Ovary (tissue), 7 donors: ENCODE measurements at regions not wholly inside any gene's neighbourhood (a gene's known extent, or its start where the extent isn't known, plus 50 kb on each side); places are given as distances from the start of the nearest gene placed in this dataset.
"Not testable (repeated sequence)": the region's sequence is repeated elsewhere in the genome, so short reads cannot be mapped to it uniquely, and the experiment has no call there.

ENCODE experiments used
- DNase-seq, 5 donors: peaks; one replicate each; pipeline ENCODE4 v3.0.0-alpha.2; 2019 to 2020
- H3K27ac ChIP-seq, 2 donors: fragments of 200-600 bp; one replicate each; pipeline versions ENCODE4 v1.5.1 to v1.8.0; 2019 to 2022
- H3K27me3 ChIP-seq: fragments of 200-600 bp; one replicate; pipeline ENCODE4 v1.8.0; 2022
- H3K36me3 ChIP-seq: fragments of 200-600 bp; sonication (generic); one replicate; pipeline ENCODE4 v1.5.1; 2019
- H3K4me1 ChIP-seq: one replicate; pipeline ENCODE4 v1.8.1; 2013; ENCODE audit warnings: mild to moderate bottlenecking, moderate library complexity; ENCODE audit not compliant: insufficient read depth
- H3K4me3 ChIP-seq: fragments of 200-600 bp; sonication (generic); one replicate; pipeline ENCODE4 v1.5.1; 2017
- H3K9me3 ChIP-seq, 2 donors: fragments of 200-600 bp in 1 of 2; sonication (generic) in 1 of 2; one replicate each; pipeline versions ENCODE4 v1.5.1 to v1.8.1; 2013 to 2019; ENCODE audit warnings: mild to moderate bottlenecking in 1 of 2, moderate library complexity in 1 of 2
- CTCF ChIP-seq, 3 donors: fragments of 450-650 bp in 2 of 3; fragments of 200-600 bp in 1 of 3; IDR thresholded peaks; one replicate each; pipeline versions ENCODE4 v1.5.1 to v1.8.0; 2016 to 2022; ENCODE audit warnings: antibody characterized with exemption in 3 of 3, mild to moderate bottlenecking in 1 of 3
- EP300 ChIP-seq: sonication (generic); formaldehyde crosslinking; IDR thresholded peaks from one replicate; pipeline ENCODE4 v1.6.1; 2017; ENCODE audit warnings: antibody characterized with exemption
- POLR2A ChIP-seq: fragments of 450-650 bp; IDR thresholded peaks from one replicate; pipeline ENCODE4 v1.6.1; 2017; ENCODE audit warnings: antibody characterized with exemption, mild to moderate bottlenecking, moderate library complexity
- WGBS, 3 donors: extraction: QIAGEN DNeasy Blood & Tissue Kit in 1 of 3; methylation state at CpG; one replicate each; pipeline versions ENCODE4 v1.1.5 to v1.1.7; 2013 to 2017; 5-methylcytosine and 5-hydroxymethylcytosine counted together
- intact Hi-C, 4 donors: fragments of 100-400 bp; cut with DNase I; formaldehyde crosslinking; loops; one replicate each; pipeline versions ENCODE4 v1.11.0 to v1.15.1; 2022 to 2023
- donor health status: DM: no; HTN: no; CAD: no; lungs with moderate emphysema.
- donor health status: DM: no; HTN: no; CAD: no.
- donor health status: Bipolar disorder and iron deficiency.
- donor health status: DM: no; HTN: no; CAD: no.
- donor health status: DM: yes; HTN: yes; CAD: no.

- H3K27me3 ChIP-seq: no peaks in the 10 kb centered on the region
- no peak overlapping the region for H3K27ac ChIP-seq
- H3K36me3 ChIP-seq: no peaks in the 10 kb centered on the region
- intact Hi-C loops: no loop called here
- H3K4me1 ChIP-seq: no peaks in the 10 kb centered on the region
- no peak for TF ChIP-seq EP300
- no peak for TF ChIP-seq CTCF (IDR thresholded peaks at IDR 0.05)
- no peak for TF ChIP-seq POLR2A
- WGBS, 3 donors: 27 to 44% (median 29%) methylated on average over 3 of the region's 3 CpGs
- no peaks in the 10 kb centered on the region for H3K9me3 ChIP-seq
- no peak for DNase-seq
- H3K4me3 ChIP-seq: no peak overlapping the region
These were observed 166.1 kb upstream of the POU1F1 start for GRCh38 chr3:87442470-87442869.

- Histone ChIP-seq H3K27me3 (no peaks in the 10 kb centered on the region), H3K36me3 (no peaks in the 10 kb centered on the region), H3K4me3 (no peak overlapping the region), H3K27ac (no peak overlapping the region), H3K4me1 (no peaks in the 10 kb centered on the region), H3K9me3 (no peaks in the 10 kb centered on the region)
- intact Hi-C loops: no loop called here
- TF ChIP-seq EP300: no peak
- TF ChIP-seq POLR2A: no peak
- no peak for TF ChIP-seq CTCF (IDR thresholded peaks at IDR 0.05)
- no peak for DNase-seq
- WGBS, 3 donors: 54 to 57% (median 56%) methylated on average over 1 of the region's 1 CpG
These were observed 161.4 kb upstream of the POU1F1 start for GRCh38 chr3:87437765-87438164.

GRCh38 chr3:87436781-87437543 is 160.6 kb upstream of the POU1F1 start:
- Histone ChIP-seq H3K27me3 (no peaks in the 10 kb centered on the region), H3K36me3 (no peaks in the 10 kb centered on the region), H3K4me1 (no peaks in the 10 kb centered on the region), H3K9me3 (no peaks in the 10 kb centered on the region), H3K27ac (no peak overlapping the region), H3K4me3 (no peak overlapping the region)
- DNase-seq: no peak
- 68 to 75% (median 72%) methylated on average over 7 of the region's 7 CpGs for WGBS, 3 donors
- intact Hi-C loops: no loop called here
- TF ChIP-seq EP300 (no peak), POLR2A (no peak), CTCF (IDR thresholded peaks at IDR 0.05) (no peak)

GRCh38 chr3:87435926-87436620 is 159.7 kb upstream of the POU1F1 start:
- intact Hi-C loops: no loop called here
- Histone ChIP-seq H3K9me3 (no peaks in the 10 kb centered on the region), H3K27ac (no peak overlapping the region), H3K4me1 (no peaks in the 10 kb centered on the region), H3K27me3 (no peaks in the 10 kb centered on the region), H3K4me3 (no peak overlapping the region), H3K36me3 (no peaks in the 10 kb centered on the region)
- no peak for TF ChIP-seq EP300
- no peak for DNase-seq
- WGBS, 3 donors: 36 to 40% (median 40%) methylated on average over 5 of the region's 5 CpGs

- WGBS, 3 donors: 60 to 86% (median 76%) methylated on average over 3 of the region's 3 CpGs
- H3K36me3 ChIP-seq, intact Hi-C loops, H3K27ac ChIP-seq, H3K9me3 ChIP-seq, H3K4me3 ChIP-seq, DNase-seq, H3K4me1 ChIP-seq, H3K27me3 ChIP-seq: not testable (repeated sequence)
These were observed 157.1 kb upstream of the POU1F1 start for GRCh38 chr3:87433445-87433844.
